Stimulated activated naive CD4-positive, alpha-beta T cell (primary cell): ENCODE measurements at regions not wholly inside any gene's neighbourhood (a gene's known extent, or its start where the extent isn't known, plus 50 kb on each side); places are given as distances from the start of the nearest gene placed in this dataset.
"Not testable (repeated sequence)": the region's sequence is repeated elsewhere in the genome, so short reads cannot be mapped to it uniquely, and the experiment has no call there.

Source experiments
- DNase-seq, 6 experiments: peaks; one replicate each; lab custom pipeline; 2025; lab: John Stamatoyannopoulos, UW

- DNase-seq, result no peak
Observed at GRCh38 chr5:21603796-21604195, 1249.3 kb downstream of the CDH12 start.

GRCh38 chr5:21594566-21594965 lies 1258.6 kb downstream of the CDH12 start:
- no peak for DNase-seq

GRCh38 chr5:21593261-21593660 lies 1259.9 kb downstream of the CDH12 start:
- DNase-seq, result no peak

GRCh38 chr5:21581508-21581907 lies 1271.6 kb downstream of the CDH12 start:
- no peak for DNase-seq

GRCh38 chr5:21574961-21575360 lies 1278.2 kb downstream of the CDH12 start:
- no peak for DNase-seq

- DNase-seq, result no peak
Observed at GRCh38 chr5:21574438-21574837, 1278.7 kb downstream of the CDH12 start.

GRCh38 chr5:21573416-21574314 lies 1279.5 kb downstream of the CDH12 start:
- no peak for DNase-seq

- DNase-seq, result not testable (repeated sequence)
Observed at GRCh38 chr5:21571196-21571595, 1281.9 kb downstream of the CDH12 start.

GRCh38 chr5:21559109-21559508 lies 1294.0 kb downstream of the CDH12 start:
- DNase-seq, result not testable (repeated sequence)

GRCh38 chr5:21552263-21552662 lies 1300.9 kb downstream of the CDH12 start:
- not testable (repeated sequence) for DNase-seq

- DNase-seq, result not testable (repeated sequence)
Observed at GRCh38 chr5:21550916-21551315, 1302.2 kb downstream of the CDH12 start.

- not testable (repeated sequence) for DNase-seq
Observed at GRCh38 chr5:21547656-21548055, 1305.5 kb downstream of the CDH12 start.

GRCh38 chr5:21535114-21535513 lies 1318.0 kb downstream of the CDH12 start:
- DNase-seq, result not testable (repeated sequence)

- DNase-seq, result not testable (repeated sequence)
Observed at GRCh38 chr5:21521157-21521556, 1332.0 kb downstream of the CDH12 start.

- DNase-seq, result not testable (repeated sequence)
Observed at GRCh38 chr5:21496926-21497325, 1356.2 kb downstream of the CDH12 start.

- DNase-seq, result not testable (repeated sequence)
Observed at GRCh38 chr5:21496056-21496455, 1357.1 kb downstream of the CDH12 start.

GRCh38 chr5:21495235-21495634 lies 1357.9 kb downstream of the CDH12 start:
- DNase-seq, result not testable (repeated sequence)

- DNase-seq, result not testable (repeated sequence)
Observed at GRCh38 chr5:21494033-21494432, 1359.1 kb downstream of the CDH12 start.

- DNase-seq, result not testable (repeated sequence)
Observed at GRCh38 chr5:21491182-21491581, 1362.0 kb downstream of the CDH12 start.

- not testable (repeated sequence) for DNase-seq
Observed at GRCh38 chr5:21488828-21489227, 1364.3 kb downstream of the CDH12 start.

GRCh38 chr5:21485458-21486000 lies 1367.6 kb downstream of the CDH12 start:
- not testable (repeated sequence) for DNase-seq

GRCh38 chr5:21484498-21484889 lies 1368.7 kb downstream of the CDH12 start:
- not testable (repeated sequence) for DNase-seq

- DNase-seq, result not testable (repeated sequence)
Observed at GRCh38 chr5:21483790-21484497, 1369.2 kb downstream of the CDH12 start.
